Activated naive CD4-positive, alpha-beta T cell treated with anti-CD3 and anti-CD28 coated beads for 36 hours (primary cell): ENCODE measurements at regions not wholly inside any gene's neighbourhood (a gene's known extent, or its start where the extent isn't known, plus 50 kb on each side); places are given as distances from the start of the nearest gene placed in this dataset.
"Not testable (repeated sequence)": the region's sequence is repeated elsewhere in the genome, so short reads cannot be mapped to it uniquely, and the experiment has no call there.

Experiments used
- CTCF ChIA-PET: fragments of 350-600 bp; sonication (Branson Sonifier 250); formaldehyde crosslinking; loops from one replicate; lab custom pipeline; 2021; ENCODE audit warnings: antibody characterized with exemption; lab: Charles Lee
- DNase-seq: peaks from one replicate; pipeline ENCODE4 v3.0.0-alpha.2; 2020
- H3K27ac Mint-ChIP-seq: one replicate; pipeline ENCODE4 v1.8.0; 2021; ENCODE audit warnings: mild to moderate bottlenecking, mixed read lengths
- H3K27me3 Mint-ChIP-seq: one replicate; pipeline ENCODE4 v1.8.0; 2021; ENCODE audit warnings: low read depth, mixed read lengths
- H3K36me3 Mint-ChIP-seq: one replicate; pipeline ENCODE4 v1.8.0; 2021; ENCODE audit warnings: low read depth, mixed read lengths
- H3K4me1 Mint-ChIP-seq: one replicate; pipeline ENCODE4 v1.8.0; 2021; ENCODE audit warnings: low read depth, mixed read lengths
- H3K4me3 Mint-ChIP-seq: one replicate; pipeline ENCODE4 v1.8.0; 2021; ENCODE audit warnings: mild to moderate bottlenecking, moderate library complexity, mixed read lengths
- H3K9me3 Mint-ChIP-seq: one replicate; pipeline ENCODE4 v1.8.0; 2021; ENCODE audit warnings: mixed read lengths
- intact Hi-C: fragments of 100-400 bp; cut with micrococcal nuclease; formaldehyde crosslinking; loops from one replicate; pipeline ENCODE4 v1.15.1; 2023

GRCh38 chrY:17511984-17512383 is 368.0 kb downstream of the CDY2B start:
- H3K9me3 Mint-ChIP-seq, CTCF ChIA-PET, H3K27ac Mint-ChIP-seq, intact Hi-C loops, DNase-seq, H3K4me1 Mint-ChIP-seq, H3K27me3 Mint-ChIP-seq, H3K36me3 Mint-ChIP-seq, H3K4me3 Mint-ChIP-seq: not testable (repeated sequence)

- H3K9me3 Mint-ChIP-seq, CTCF ChIA-PET, H3K36me3 Mint-ChIP-seq, intact Hi-C loops, DNase-seq, H3K27ac Mint-ChIP-seq, H3K27me3 Mint-ChIP-seq, H3K4me1 Mint-ChIP-seq, H3K4me3 Mint-ChIP-seq: not testable (repeated sequence)
Measured at GRCh38 chrY:17511476-17511875, 368.5 kb downstream of the CDY2B start.

DNA sequence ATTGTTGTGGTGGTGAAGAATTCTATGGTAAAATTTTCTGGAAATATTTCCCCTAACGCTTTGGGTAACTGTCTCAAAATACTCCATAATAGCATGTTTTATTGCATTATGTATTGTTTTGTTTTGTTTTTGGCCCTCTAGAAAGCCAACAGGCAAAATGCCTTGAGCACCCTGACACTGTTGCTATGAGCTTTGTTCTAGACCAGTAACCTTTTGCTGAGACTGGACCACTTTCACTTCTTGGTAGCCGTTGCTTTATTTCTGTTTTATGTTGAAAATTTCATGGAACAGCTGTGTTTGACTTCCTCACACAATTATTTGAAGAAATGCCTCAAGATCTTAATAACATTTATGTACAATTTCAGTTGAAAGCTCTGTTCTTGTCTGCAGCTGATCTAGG is 374.2 kb downstream of the CDY2B start:
- intact Hi-C loops, H3K27me3 Mint-ChIP-seq, H3K9me3 Mint-ChIP-seq, H3K4me1 Mint-ChIP-seq, H3K27ac Mint-ChIP-seq, H3K36me3 Mint-ChIP-seq, H3K4me3 Mint-ChIP-seq, DNase-seq, CTCF ChIA-PET: not testable (repeated sequence)

DNA sequence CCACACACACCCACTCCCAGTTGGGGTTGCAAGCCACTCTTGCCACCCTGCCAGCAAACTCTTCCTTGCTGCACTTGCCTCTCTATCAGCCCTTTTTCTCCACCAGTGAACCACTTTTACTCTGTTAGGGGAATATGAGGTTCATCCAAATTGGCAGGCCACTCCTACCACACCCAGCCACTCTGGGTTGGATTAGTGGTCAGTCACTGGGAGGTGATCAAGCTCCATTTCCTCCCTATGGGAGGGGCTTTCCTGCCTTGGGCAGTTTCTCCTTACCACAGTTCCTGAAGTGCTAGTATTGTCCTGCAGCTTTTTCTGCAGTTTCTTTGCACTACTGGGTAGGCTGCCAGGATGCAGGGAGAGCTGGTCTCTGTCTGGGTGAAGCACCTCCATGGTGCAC is 395.3 kb downstream of the CDY2B start:
- intact Hi-C loops, H3K4me1 Mint-ChIP-seq, DNase-seq, H3K27ac Mint-ChIP-seq, H3K36me3 Mint-ChIP-seq, H3K27me3 Mint-ChIP-seq, H3K9me3 Mint-ChIP-seq, CTCF ChIA-PET, H3K4me3 Mint-ChIP-seq: not testable (repeated sequence)

DNA sequence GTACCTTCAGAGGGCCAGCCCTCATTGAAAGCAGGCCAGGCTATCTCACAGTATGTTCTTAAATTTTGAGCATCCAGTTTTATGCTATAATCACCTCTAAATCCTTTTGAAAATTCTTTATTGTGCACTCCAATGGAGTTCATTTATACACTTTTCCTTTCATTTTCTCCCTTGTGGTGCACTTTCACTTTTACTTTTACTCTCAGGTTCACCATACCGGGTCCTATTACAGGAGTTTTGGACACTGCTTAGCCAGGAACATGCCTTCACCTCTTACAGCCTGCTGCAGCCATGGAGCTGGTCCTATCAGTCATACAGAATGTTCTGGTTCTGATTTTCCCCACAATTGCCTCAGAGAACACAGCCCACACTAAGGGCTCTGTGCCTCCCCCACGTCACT is 395.9 kb downstream of the CDY2B start:
- H3K4me3 Mint-ChIP-seq, H3K27ac Mint-ChIP-seq, H3K36me3 Mint-ChIP-seq, intact Hi-C loops, H3K4me1 Mint-ChIP-seq, H3K27me3 Mint-ChIP-seq, CTCF ChIA-PET, H3K9me3 Mint-ChIP-seq, DNase-seq: not testable (repeated sequence)

DNA sequence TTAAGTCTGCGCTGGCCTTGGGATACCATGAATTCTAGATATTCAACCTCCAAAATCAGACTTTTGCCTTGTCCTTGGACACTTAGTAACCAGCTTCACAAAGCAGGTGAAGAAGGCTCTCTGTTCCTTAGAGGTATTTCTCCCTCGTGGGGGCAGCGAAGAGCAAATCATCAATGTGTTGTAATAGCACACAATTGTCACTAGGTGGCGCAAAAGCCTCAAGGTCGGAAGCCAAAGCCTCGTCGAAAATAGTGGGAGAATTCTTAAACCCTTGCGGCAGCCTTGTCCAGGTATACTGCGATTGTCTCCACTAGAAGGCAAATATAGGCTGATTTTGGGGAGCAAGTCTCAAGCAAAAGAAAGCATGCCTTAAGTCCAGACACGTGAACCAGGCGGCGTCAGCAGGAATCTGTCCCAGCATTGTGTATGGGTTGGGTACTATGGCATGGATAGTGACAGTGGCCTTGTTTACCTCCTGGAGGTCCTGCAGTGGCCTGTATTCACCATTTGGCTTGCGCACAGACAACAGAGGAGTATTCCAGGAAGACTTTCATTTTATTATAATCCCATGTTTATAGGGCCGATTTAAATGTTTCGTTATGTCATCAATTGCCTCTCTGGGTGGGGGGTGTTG is 398.5 kb downstream of the CDY2B start:
- DNase-seq, H3K4me1 Mint-ChIP-seq, CTCF ChIA-PET, H3K9me3 Mint-ChIP-seq, H3K27me3 Mint-ChIP-seq, H3K4me3 Mint-ChIP-seq, H3K27ac Mint-ChIP-seq, intact Hi-C loops, H3K36me3 Mint-ChIP-seq: not testable (repeated sequence)

DNA sequence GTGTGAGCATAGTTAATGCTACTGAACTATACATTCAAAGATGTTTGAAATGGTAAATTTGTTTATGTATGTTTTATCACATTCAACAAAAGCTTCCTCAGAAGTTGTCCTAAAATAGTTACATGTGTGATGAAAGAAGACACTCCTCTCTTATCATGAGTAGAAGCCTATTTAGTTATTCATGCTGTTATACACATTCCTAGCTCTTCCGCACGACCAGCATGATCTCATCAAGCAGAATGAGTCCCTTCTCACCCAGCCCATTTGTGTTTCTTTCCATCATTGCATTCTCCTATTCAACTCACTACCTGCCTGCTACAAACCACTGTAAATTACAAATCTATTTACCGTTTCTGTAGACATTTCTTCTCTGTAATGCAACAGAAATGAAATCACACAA is 408.0 kb downstream of the CDY2B start:
- DNase-seq, H3K4me1 Mint-ChIP-seq, intact Hi-C loops, H3K27me3 Mint-ChIP-seq, H3K4me3 Mint-ChIP-seq, H3K36me3 Mint-ChIP-seq, H3K9me3 Mint-ChIP-seq, H3K27ac Mint-ChIP-seq, CTCF ChIA-PET: not testable (repeated sequence)

DNA sequence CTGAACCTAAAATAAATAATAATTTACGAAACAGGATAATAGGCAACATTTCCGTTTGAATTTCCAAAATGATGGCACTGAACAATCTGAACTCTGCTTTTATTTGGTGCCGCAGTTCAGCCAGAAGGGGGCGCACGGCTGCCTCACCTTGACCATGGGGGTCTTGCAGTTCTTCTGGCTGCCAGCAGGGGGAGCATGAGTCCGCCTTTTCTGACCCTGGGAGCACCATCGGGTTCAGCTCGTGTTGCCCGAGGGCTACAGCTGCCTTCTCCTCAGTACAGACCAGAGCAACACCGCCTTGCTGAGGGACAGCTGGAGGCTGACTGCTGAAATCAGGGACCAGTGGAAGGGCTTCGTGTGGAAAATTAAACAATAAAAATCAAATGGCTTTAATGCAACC is 420.3 kb downstream of the CDY2B start:
- H3K4me3 Mint-ChIP-seq, intact Hi-C loops, H3K27ac Mint-ChIP-seq, H3K9me3 Mint-ChIP-seq, DNase-seq, H3K36me3 Mint-ChIP-seq, CTCF ChIA-PET, H3K4me1 Mint-ChIP-seq, H3K27me3 Mint-ChIP-seq: not testable (repeated sequence)

DNA sequence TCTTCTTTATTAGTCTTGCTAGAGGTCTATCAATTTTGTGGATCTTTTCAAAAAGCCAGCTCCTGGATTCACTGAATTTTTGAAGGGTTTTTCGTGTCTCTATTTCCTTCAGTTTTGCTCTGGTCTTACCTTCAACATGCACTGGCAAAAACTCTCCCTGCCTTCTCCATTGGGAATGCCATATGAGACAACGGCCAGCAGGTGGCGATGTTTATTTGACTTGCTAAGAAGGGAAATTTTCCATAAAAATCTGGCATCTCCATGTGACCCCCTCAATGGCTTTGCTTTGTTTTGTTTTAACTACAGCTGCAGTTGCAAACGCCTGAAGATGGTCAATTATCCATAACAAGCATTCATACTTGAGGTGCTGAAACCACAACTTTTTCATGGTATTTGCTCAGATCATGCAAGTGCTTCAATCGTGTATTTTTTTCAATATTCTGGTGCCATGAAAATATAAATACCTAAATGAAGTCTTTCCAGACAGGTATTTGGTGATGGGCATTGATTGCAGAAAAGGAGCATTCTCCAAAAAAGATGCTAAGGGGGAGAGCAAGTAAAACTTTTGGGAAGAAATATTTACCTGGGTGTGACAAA is 449.4 kb downstream of the CDY2B start:
- CTCF ChIA-PET = no interaction called here
- no peaks in the 10 kb centered on the region for H3K9me3 Mint-ChIP-seq
- H3K4me3 Mint-ChIP-seq = no peak overlapping the region
- no peaks in the 10 kb centered on the region for H3K4me1 Mint-ChIP-seq
- intact Hi-C loops = no loop called here
- H3K36me3 Mint-ChIP-seq = no peaks in the 10 kb centered on the region
- H3K27me3 Mint-ChIP-seq = no peaks in the 10 kb centered on the region
- no peak overlapping the region for H3K27ac Mint-ChIP-seq
- peak; percentile 10 for DNase-seq

DNA sequence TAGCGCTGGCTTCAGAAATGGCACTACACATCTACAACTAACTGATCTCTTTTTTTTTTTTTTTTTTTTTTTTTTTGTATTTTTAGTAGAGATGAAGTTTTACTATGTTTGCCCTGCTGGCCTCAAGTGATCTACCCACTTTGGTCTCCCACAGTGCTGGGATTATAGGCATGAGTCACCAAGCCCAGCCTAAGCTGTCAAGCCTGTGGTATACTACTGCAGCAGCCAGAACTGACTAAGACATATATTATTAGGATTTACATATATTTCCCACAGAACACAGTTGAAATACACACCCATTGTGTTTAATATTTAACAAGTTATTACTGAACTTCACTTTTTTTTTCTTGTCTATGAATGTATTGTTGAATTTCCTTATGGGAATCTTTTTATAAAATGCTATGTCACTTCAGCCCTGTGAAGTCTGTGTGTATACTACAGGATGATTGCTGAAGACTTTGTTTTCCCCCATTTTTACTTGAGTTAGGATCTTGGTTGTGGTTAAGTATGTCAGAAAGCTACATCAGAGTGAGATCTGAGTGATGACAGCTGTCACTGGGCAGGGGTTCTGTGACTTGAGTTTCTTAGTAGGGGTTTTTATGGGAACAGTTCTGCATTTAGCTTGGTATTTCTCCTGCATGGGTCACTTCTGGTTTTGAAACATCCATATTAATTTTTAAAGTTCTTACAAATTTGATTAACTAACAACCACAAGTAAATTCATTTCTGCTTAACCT is 481.5 kb downstream of the CDY2B start:
- Mint-ChIP-seq H3K36me3 (no peaks in the 10 kb centered on the region), H3K4me1 (no peaks in the 10 kb centered on the region), H3K27me3 (no peaks in the 10 kb centered on the region), H3K27ac (no peak overlapping the region), H3K9me3 (no peaks in the 10 kb centered on the region), H3K4me3 (no peak overlapping the region)
- intact Hi-C loops = no loop called here
- CTCF ChIA-PET = no interaction called here
- no peak for DNase-seq

DNA sequence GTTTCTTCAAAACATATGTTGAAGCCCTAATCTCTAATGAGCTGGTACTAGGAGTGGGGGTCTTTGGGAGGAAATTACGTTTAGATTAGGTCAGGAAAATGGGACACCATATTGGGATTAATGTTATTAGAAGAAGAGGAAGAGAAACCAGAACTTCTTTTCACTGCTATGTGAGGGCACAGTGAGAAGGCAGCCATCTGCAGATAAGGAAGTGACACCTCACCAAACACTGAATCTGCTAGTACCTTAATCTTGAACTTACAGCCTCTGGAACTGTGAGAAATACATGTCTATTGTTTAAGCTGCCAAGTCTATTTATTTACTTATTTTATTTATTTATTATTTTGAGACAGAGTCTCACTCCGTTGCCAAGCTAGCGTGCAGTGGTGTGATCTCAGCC is 482.4 kb downstream of the CDY2B start:
- no peak overlapping the region for H3K4me3 Mint-ChIP-seq
- CTCF ChIA-PET = no interaction called here
- no peaks in the 10 kb centered on the region for H3K9me3 Mint-ChIP-seq
- no peaks in the 10 kb centered on the region for H3K36me3 Mint-ChIP-seq
- DNase-seq = no peak
- H3K27ac Mint-ChIP-seq = no peak overlapping the region
- no peaks in the 10 kb centered on the region for H3K4me1 Mint-ChIP-seq
- intact Hi-C loops = no loop called here
- H3K27me3 Mint-ChIP-seq = no peaks in the 10 kb centered on the region

DNA sequence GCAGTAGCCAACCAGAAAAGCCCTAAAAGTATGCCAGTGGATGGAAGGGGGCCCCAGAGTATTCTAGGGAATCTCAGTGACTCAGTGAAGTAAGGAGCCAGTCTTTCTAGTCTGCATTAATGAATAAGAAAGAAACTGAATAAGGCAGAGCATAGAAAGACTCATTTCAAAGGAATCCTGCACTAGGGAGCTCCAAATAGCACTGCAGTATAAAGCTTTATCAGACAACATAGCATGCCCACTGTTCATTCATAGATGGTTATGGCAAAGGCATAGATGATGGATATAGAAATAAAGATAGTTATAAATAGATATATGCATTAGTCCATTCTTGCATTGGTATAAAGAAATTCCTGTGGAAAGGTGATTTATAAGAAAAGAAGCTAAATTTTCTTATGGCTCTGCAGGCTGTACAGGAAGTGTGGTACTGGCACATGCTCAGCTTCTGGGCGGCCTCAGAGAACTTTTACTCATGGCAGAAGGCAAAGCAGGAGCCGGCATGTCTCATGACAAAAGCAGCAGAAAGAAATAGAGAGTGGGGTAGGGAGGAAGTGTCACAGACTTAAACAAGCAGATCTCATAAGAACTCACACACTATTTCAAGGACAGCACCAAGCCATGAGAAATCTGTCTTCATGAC is 498.5 kb downstream of the CDY2B start:
- intact Hi-C loops = no loop called here
- Mint-ChIP-seq H3K4me3 (no peak overlapping the region), H3K36me3 (no peaks in the 10 kb centered on the region), H3K27me3 (no peaks in the 10 kb centered on the region), H3K27ac (no peak overlapping the region), H3K9me3 (no peaks in the 10 kb centered on the region), H3K4me1 (no peaks in the 10 kb centered on the region)
- no peak for DNase-seq
- CTCF ChIA-PET = no interaction called here

DNA sequence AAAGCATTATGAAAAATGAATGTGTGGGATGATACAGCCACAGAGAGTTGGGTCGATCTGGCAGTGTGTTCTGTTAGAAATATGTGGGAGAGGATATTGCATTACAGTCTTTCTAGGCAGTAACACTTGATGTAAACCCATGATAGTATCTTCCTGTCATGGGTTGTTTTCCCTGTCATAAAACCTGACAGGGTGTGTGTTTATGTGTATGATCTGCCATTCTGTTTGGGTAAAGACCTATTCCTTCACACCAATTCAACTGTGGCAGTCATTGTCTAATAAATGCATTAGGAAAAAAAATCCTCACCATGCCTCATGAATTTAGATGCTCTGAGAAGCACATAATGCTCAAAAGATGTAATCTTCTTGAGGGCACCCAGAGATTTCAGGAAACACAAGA is 501.7 kb downstream of the CDY2B start:
- H3K4me1 Mint-ChIP-seq = no peaks in the 10 kb centered on the region
- H3K27me3 Mint-ChIP-seq = no peaks in the 10 kb centered on the region
- CTCF ChIA-PET = no interaction called here
- H3K4me3 Mint-ChIP-seq = no peak overlapping the region
- DNase-seq = no peak
- no peak overlapping the region for H3K27ac Mint-ChIP-seq
- intact Hi-C loops = no loop called here
- H3K36me3 Mint-ChIP-seq = no peaks in the 10 kb centered on the region
- no peaks in the 10 kb centered on the region for H3K9me3 Mint-ChIP-seq
